Uterus (tissue), 2 donors: ENCODE measurements at regions not wholly inside any gene's neighbourhood (a gene's known extent, or its start where the extent isn't known, plus 50 kb on each side); places are given as distances from the start of the nearest gene placed in this dataset.

Experiments used
- CTCF ChIP-seq, 4 experiments: fragments of 200-600 bp in 2 of 4; fragments of 450-650 bp in 2 of 4; sonication (generic) in 2 of 4; IDR thresholded peaks; one replicate each; pipeline ENCODE4 v1.5.1; 2016 to 2019; ENCODE audit warnings: antibody characterized with exemption in 4 of 4, mild to moderate bottlenecking in 2 of 4, moderate library complexity in 1 of 4
- POLR2A ChIP-seq, 2 donors: fragments of 450-650 bp; IDR thresholded peaks; one replicate each; pipeline ENCODE4 v1.6.1; 2016; ENCODE audit warnings: antibody characterized with exemption in 2 of 2, mild to moderate bottlenecking in 1 of 2, moderate library complexity in 1 of 2

- no peak for TF ChIP-seq CTCF (IDR thresholded peaks at IDR 0.05)
- TF ChIP-seq POLR2A (IDR thresholded peaks at IDR 0.05), result no peak
Observed at GRCh38 chr13:91144054-91144453, 203.4 kb upstream of the MIR17HG start.
